HG02678 (cell line): ENCODE measurements at regions not wholly inside any gene's neighbourhood (a gene's known extent, or its start where the extent isn't known, plus 50 kb on each side); places are given as distances from the start of the nearest gene placed in this dataset.
"Not testable (repeated sequence)": the region's sequence is repeated elsewhere in the genome, so short reads cannot be mapped to it uniquely, and the experiment has no call there.

Source experiments
- ATAC-seq: cut with Tn5 transposase; IDR thresholded peaks from one replicate; pipeline ENCODE4 v1.9.1; 2021; ENCODE audit warnings: mild to moderate bottlenecking, moderate library complexity; ENCODE audit not compliant: unreplicated experiment

- no peak for ATAC-seq
These were observed 259.9 kb downstream of the ZIC1 start for GRCh38 chr3:147669077-147669476.

GRCh38 chr3:147672035-147672434, 262.9 kb downstream of the ZIC1 start:
- no peak for ATAC-seq

GRCh38 chr3:147672436-147672835, 263.3 kb downstream of the ZIC1 start:
- ATAC-seq: no peak

GRCh38 chr3:147675761-147676160, 266.6 kb downstream of the ZIC1 start:
- no peak for ATAC-seq

- ATAC-seq: no peak
These were observed 271.8 kb downstream of the ZIC1 start for GRCh38 chr3:147680837-147681483.

GRCh38 chr3:147688868-147689267, 279.7 kb downstream of the ZIC1 start:
- ATAC-seq: no peak

- no peak for ATAC-seq
These were observed 290.1 kb downstream of the ZIC1 start for GRCh38 chr3:147699175-147699838.

GRCh38 chr3:147701195-147701594, 292.0 kb downstream of the ZIC1 start:
- no peak for ATAC-seq

- ATAC-seq: no peak
These were observed 293.3 kb downstream of the ZIC1 start for GRCh38 chr3:147702509-147702908.

- ATAC-seq: no peak
These were observed 296.5 kb downstream of the ZIC1 start for GRCh38 chr3:147705651-147706051.

- not testable (repeated sequence) for ATAC-seq
These were observed 301.6 kb downstream of the ZIC1 start for GRCh38 chr3:147710753-147711152.

GRCh38 chr3:147712357-147712756, 303.2 kb downstream of the ZIC1 start:
- ATAC-seq: no peak

GRCh38 chr3:147712758-147713157, 303.6 kb downstream of the ZIC1 start:
- ATAC-seq: not testable (repeated sequence)

GRCh38 chr3:147713234-147714133, 304.3 kb downstream of the ZIC1 start:
- no peak for ATAC-seq

- ATAC-seq: no peak
These were observed 320.5 kb downstream of the ZIC1 start for GRCh38 chr3:147729641-147730040.

- no peak for ATAC-seq
These were observed 321.1 kb downstream of the ZIC1 start for GRCh38 chr3:147730284-147730683.

GRCh38 chr3:147733217-147733616, 324.1 kb downstream of the ZIC1 start:
- ATAC-seq: no peak

GRCh38 chr3:147735616-147736015, 326.5 kb downstream of the ZIC1 start:
- no peak for ATAC-seq

GRCh38 chr3:147736226-147736625, 327.1 kb downstream of the ZIC1 start:
- ATAC-seq: no peak

GRCh38 chr3:147737376-147737775, 328.2 kb downstream of the ZIC1 start:
- ATAC-seq: no peak

- ATAC-seq: no peak
These were observed 331.8 kb downstream of the ZIC1 start for GRCh38 chr3:147740928-147741327.

- ATAC-seq: no peak
These were observed 335.8 kb downstream of the ZIC1 start for GRCh38 chr3:147744967-147745366.
